RWPE2 (cell line): ENCODE measurements at regions not wholly inside any gene's neighbourhood (a gene's known extent, or its start where the extent isn't known, plus 50 kb on each side); places are given as distances from the start of the nearest gene placed in this dataset.
"Not testable (repeated sequence)": the region's sequence is repeated elsewhere in the genome, so short reads cannot be mapped to it uniquely, and the experiment has no call there.

Experiments used
- ATAC-seq: fragments of 200-7000 bp; cut with Tn5 transposase; 3 replicates; pipeline ENCODE4 v1.9.1; 2021; ENCODE audit warnings: low read depth
- DNase-seq: peaks from one replicate; pipeline ENCODE4 v3.0.0-alpha.2; 2020; ENCODE audit warnings: low spot score
- H3K27ac ChIP-seq: fragments of 450-650 bp; 2 replicates; pipeline ENCODE4 v1.5.1; 2017; ENCODE audit warnings: mild to moderate bottlenecking; ENCODE audit not compliant: poor library complexity, severe bottlenecking
- H3K27me3 ChIP-seq: fragments of 250-450 bp; sonication (Bioruptor Pico); 2 replicates; pipeline ENCODE4 v1.5.1; 2021; ENCODE audit warnings: mild to moderate bottlenecking, moderate library complexity; ENCODE audit not compliant: insufficient read depth, poor library complexity, severe bottlenecking
- H3K36me3 ChIP-seq: fragments of 250-450 bp; sonication (Bioruptor Pico); 2 replicates; pipeline ENCODE4 v1.5.1; 2020; ENCODE audit warnings: low read depth, mild to moderate bottlenecking, moderate library complexity
- H3K4me1 ChIP-seq: fragments of 250-450 bp; sonication (Bioruptor Pico); 2 replicates; pipeline ENCODE4 v1.5.1; 2021; ENCODE audit warnings: mild to moderate bottlenecking, moderate library complexity; ENCODE audit not compliant: insufficient read depth, poor library complexity, severe bottlenecking
- H3K4me3 ChIP-seq: fragments of 250-450 bp; sonication (Bioruptor Pico); 2 replicates; pipeline ENCODE4 v1.5.1; 2021; ENCODE audit warnings: mild to moderate bottlenecking, moderate library complexity; ENCODE audit not compliant: severe bottlenecking
- H3K9me3 ChIP-seq: fragments of 250-450 bp; sonication (Bioruptor Pico); 2 replicates; pipeline ENCODE4 v1.5.1; 2021; ENCODE audit warnings: mild to moderate bottlenecking, moderate library complexity; ENCODE audit not compliant: severe bottlenecking
- CTCF ChIP-seq: fragments of 450-650 bp; IDR thresholded peaks from one replicate; pipeline ENCODE4 v1.5.1; 2017; ENCODE audit warnings: mild to moderate bottlenecking, moderate library complexity; ENCODE audit not compliant: poor library complexity, severe bottlenecking

- not testable (repeated sequence) for H3K9me3 ChIP-seq, H3K4me3 ChIP-seq, H3K27me3 ChIP-seq, H3K36me3 ChIP-seq, H3K27ac ChIP-seq, H3K4me1 ChIP-seq, DNase-seq, ATAC-seq
These were observed 59.2 kb downstream of the CXorf49B start for GRCh38 chrX:71822314-71822713.

GRCh38 chrX:71823391-71824057 is 60.4 kb downstream of the CXorf49B start:
- no peak for DNase-seq
- H3K36me3 ChIP-seq: no peaks in the 10 kb centered on the region
- no peak overlapping the region for H3K4me3 ChIP-seq
- no peak for TF ChIP-seq CTCF
- H3K9me3 ChIP-seq: no peaks in the 10 kb centered on the region
- no peaks in the 10 kb centered on the region for H3K27me3 ChIP-seq
- H3K4me1 ChIP-seq: no peaks in the 10 kb centered on the region
- ATAC-seq: no peak
- no peak overlapping the region for H3K27ac ChIP-seq

- Histone ChIP-seq H3K27ac (no peak overlapping the region), H3K9me3 (no peaks in the 10 kb centered on the region), H3K4me3 (no peak overlapping the region), H3K36me3 (no peaks in the 10 kb centered on the region), H3K27me3 (no peaks in the 10 kb centered on the region), H3K4me1 (no peaks in the 10 kb centered on the region)
- ATAC-seq (no peak), DNase-seq (no peak)
- TF ChIP-seq CTCF: no peak
These were observed 64.9 kb downstream of the CXorf49B start for GRCh38 chrX:71828086-71828485.

GRCh38 chrX:71838092-71838491 is 72.6 kb upstream of the NHSL2 start:
- not testable (repeated sequence) for H3K4me1 ChIP-seq, H3K27me3 ChIP-seq, H3K4me3 ChIP-seq, H3K27ac ChIP-seq, DNase-seq, ATAC-seq, H3K36me3 ChIP-seq, H3K9me3 ChIP-seq

- ATAC-seq (no peak), DNase-seq (no peak)
- no peak for TF ChIP-seq CTCF
These were observed 64.2 kb upstream of the NHSL2 start for GRCh38 chrX:71846429-71846828.

GRCh38 chrX:71852182-71852581 is 58.5 kb upstream of the NHSL2 start:
- no peaks in the 10 kb centered on the region for H3K4me1 ChIP-seq
- H3K27ac ChIP-seq: no peak overlapping the region
- no peaks in the 10 kb centered on the region for H3K27me3 ChIP-seq
- no peaks in the 10 kb centered on the region for H3K9me3 ChIP-seq
- no peak for DNase-seq
- TF ChIP-seq CTCF: no peak
- no peak overlapping the region for H3K4me3 ChIP-seq
- no peak for ATAC-seq
- no peaks in the 10 kb centered on the region for H3K36me3 ChIP-seq

More at GRCh38 chrX:71846429-71846828, 64.2 kb upstream of the NHSL2 start:
- H3K4me3 ChIP-seq: no peak overlapping the region
- no peaks in the 10 kb centered on the region for H3K9me3 ChIP-seq
- H3K27me3 ChIP-seq: no peaks in the 10 kb centered on the region
- no peaks in the 10 kb centered on the region for H3K4me1 ChIP-seq
- no peak overlapping the region for H3K27ac ChIP-seq
- no peaks in the 10 kb centered on the region for H3K36me3 ChIP-seq
